ENCODE measurements at regions not wholly inside any gene's neighbourhood (a gene's known extent, or its start where the extent isn't known, plus 50 kb on each side); places are given as distances from the start of the nearest gene placed in this dataset.

GRCh38 chr11:109048098-109048497, 373.9 kb upstream of the C11orf87 start:
- intact Hi-C loops (cut with DNase I; ENCODE audit: low total_unique reads) (no loop called here), in situ Hi-C loops (cut with MboI; ENCODE audit: low pct_ligation_motif_present in 1 of 4, low pct_unique_long_range_greater_than_20kb in 1 of 4, low sequenced_read_pairs in 3 of 4) (no loop called here)
- Histone ChIP-seq H3K27ac (no peak overlapping the region), H3K4me3 (no peak overlapping the region), H3K27me3 (no peaks in the 10 kb centered on the region), H3K9me3 (no peaks in the 10 kb centered on the region), H3K4me1 (no peaks in the 10 kb centered on the region), H3K36me3 (no peaks in the 10 kb centered on the region)
- TF ChIP-seq POLR2AphosphoS5 (IDR thresholded peaks at IDR 0.05) (no peak), POLR2A (IDR thresholded peaks at IDR 0.05) (no peak), EP300 (IDR thresholded peaks at IDR 0.05; ENCODE audit: low read depth) (no peak)
- TF ChIP-seq, protein P1, sequence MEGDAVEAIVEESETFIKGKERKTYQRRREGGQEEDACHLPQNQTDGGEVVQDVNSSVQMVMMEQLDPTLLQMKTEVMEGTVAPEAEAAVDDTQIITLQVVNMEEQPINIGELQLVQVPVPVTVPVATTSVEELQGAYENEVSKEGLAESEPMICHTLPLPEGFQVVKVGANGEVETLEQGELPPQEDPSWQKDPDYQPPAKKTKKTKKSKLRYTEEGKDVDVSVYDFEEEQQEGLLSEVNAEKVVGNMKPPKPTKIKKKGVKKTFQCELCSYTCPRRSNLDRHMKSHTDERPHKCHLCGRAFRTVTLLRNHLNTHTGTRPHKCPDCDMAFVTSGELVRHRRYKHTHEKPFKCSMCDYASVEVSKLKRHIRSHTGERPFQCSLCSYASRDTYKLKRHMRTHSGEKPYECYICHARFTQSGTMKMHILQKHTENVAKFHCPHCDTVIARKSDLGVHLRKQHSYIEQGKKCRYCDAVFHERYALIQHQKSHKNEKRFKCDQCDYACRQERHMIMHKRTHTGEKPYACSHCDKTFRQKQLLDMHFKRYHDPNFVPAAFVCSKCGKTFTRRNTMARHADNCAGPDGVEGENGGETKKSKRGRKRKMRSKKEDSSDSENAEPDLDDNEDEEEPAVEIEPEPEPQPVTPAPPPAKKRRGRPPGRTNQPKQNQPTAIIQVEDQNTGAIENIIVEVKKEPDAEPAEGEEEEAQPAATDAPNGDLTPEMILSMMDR (IDR thresholded peaks at IDR 0.05), result no peak
- DNase-seq, result no peak

DNA sequence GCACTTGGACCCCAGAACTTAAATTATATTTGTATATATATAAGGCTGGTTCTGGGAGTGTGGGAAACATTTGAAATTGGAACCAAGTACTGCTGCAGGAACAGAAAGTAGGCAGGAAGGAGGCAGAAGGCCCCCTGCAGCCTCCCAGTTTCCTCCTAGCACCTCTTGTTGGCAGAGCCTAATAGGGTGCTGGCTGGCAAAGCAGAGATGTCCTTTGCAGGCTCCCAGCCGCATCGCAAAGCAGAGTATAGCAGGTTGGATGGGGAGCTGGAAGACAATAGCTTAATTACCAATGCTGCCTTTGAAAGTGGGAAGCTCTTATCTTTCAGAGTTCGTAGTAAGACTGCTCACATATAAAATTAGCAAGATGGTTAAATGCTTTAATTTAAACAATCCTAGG, 370.8 kb upstream of the C11orf87 start:
- Histone ChIP-seq H3K27ac (no peak overlapping the region), H3K36me3 (no peaks in the 10 kb centered on the region), H3K4me3 (no peak overlapping the region), H3K4me1 (no peaks in the 10 kb centered on the region), H3K27me3 (no peaks in the 10 kb centered on the region), H3K9me3 (no peaks in the 10 kb centered on the region)
- in situ Hi-C loops (cut with MboI; ENCODE audit: low pct_ligation_motif_present in 1 of 4, low pct_unique_long_range_greater_than_20kb in 1 of 4, low sequenced_read_pairs in 3 of 4), result no loop called here
- 59 to 74% methylated on average over 3 of the region's 3 CpGs for WGBS, 2 donors (ENCODE audit: low coverage in 1 of 2)
- no peak for DNase-seq
- TF ChIP-seq POLR2AphosphoS5 (IDR thresholded peaks at IDR 0.05), result no peak
- TF ChIP-seq, protein P1 (IDR thresholded peaks at IDR 0.05), result no peak
- no peak for TF ChIP-seq POLR2A (IDR thresholded peaks at IDR 0.05)
- no peak for TF ChIP-seq EP300 (IDR thresholded peaks at IDR 0.05; ENCODE audit: low read depth)
- intact Hi-C loops (cut with DNase I; ENCODE audit: low total_unique reads), result no loop called here

DNA sequence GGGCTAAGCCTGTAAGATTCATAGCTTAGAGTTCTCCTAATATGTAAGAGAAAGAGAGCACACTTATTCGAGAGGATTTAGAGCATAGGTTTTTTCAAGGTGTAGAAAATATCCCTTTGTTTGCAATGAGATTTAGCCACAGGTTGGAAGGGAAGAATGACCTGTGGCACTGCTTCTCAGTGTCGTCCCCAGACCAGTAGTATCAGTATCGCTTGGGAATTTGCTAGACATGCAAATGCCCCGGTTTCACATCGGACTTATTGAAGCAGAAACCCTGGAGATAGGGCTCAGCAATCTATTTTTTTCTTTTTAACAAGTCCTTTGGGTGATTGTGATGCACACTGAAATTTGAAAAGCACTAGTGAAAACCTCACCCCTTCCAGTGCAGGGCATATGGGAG, 362.6 kb upstream of the C11orf87 start:
- Histone ChIP-seq H3K4me3 (no peak overlapping the region), H3K36me3 (no peaks in the 10 kb centered on the region), H3K9me3 (no peaks in the 10 kb centered on the region), H3K4me1 (no peaks in the 10 kb centered on the region), H3K27me3 (no peaks in the 10 kb centered on the region), H3K27ac (no peak overlapping the region)
- WGBS, 2 donors (ENCODE audit: low coverage in 1 of 2), result 65 to 78% methylated on average over 1 to 5 of the region's 5 CpGs
- DNase-seq, result no peak
- in situ Hi-C loops (cut with MboI; ENCODE audit: low pct_ligation_motif_present in 1 of 4, low pct_unique_long_range_greater_than_20kb in 1 of 4, low sequenced_read_pairs in 3 of 4), result no loop called here
- intact Hi-C loops (cut with DNase I; ENCODE audit: low total_unique reads), result no loop called here
- TF ChIP-seq EP300 (IDR thresholded peaks at IDR 0.05; ENCODE audit: low read depth), result no peak
- TF ChIP-seq POLR2AphosphoS5 (IDR thresholded peaks at IDR 0.05), result no peak
- TF ChIP-seq POLR2A (IDR thresholded peaks at IDR 0.05), result no peak
- TF ChIP-seq, protein P1 (IDR thresholded peaks at IDR 0.05), result no peak

GRCh38 chr11:109061394-109061793, 360.6 kb upstream of the C11orf87 start:
- Histone ChIP-seq H3K4me3 (no peak overlapping the region), H3K27ac (no peak overlapping the region), H3K9me3 (no peaks in the 10 kb centered on the region), H3K27me3 (no peaks in the 10 kb centered on the region), H3K4me1 (no peaks in the 10 kb centered on the region), H3K36me3 (no peaks in the 10 kb centered on the region)
- DNase-seq, result no peak
- 81% methylated on average over 1 of the region's 1 CpG; no CpG with 5 or more reads in 1 of the 2 donors for WGBS, 2 donors (ENCODE audit: low coverage in 1 of 2)
- in situ Hi-C loops (cut with MboI; ENCODE audit: low pct_ligation_motif_present in 1 of 4, low pct_unique_long_range_greater_than_20kb in 1 of 4, low sequenced_read_pairs in 3 of 4), result no loop called here
- TF ChIP-seq POLR2AphosphoS5 (IDR thresholded peaks at IDR 0.05), result no peak
- TF ChIP-seq, protein P1 (IDR thresholded peaks at IDR 0.05), result no peak
- no peak for TF ChIP-seq POLR2A (IDR thresholded peaks at IDR 0.05)
- no peak for TF ChIP-seq EP300 (IDR thresholded peaks at IDR 0.05; ENCODE audit: low read depth)
- intact Hi-C loops (cut with DNase I; ENCODE audit: low total_unique reads), result no loop called here

Measured in transverse colon (tissue), 4 donors.